ENCODE measurements at regions not wholly inside any gene's neighbourhood (a gene's known extent, or its start where the extent isn't known, plus 50 kb on each side); places are given as distances from the start of the nearest gene placed in this dataset.

- Mint-ChIP-seq H3K36me3 (ENCODE audit: low read depth) (no peaks in the 10 kb centered on the region), H3K27me3 (no peaks in the 10 kb centered on the region), H3K4me1 (no peaks in the 10 kb centered on the region), H3K4me3 (no peak overlapping the region), H3K9me3 (no peaks in the 10 kb centered on the region), H3K27ac (no peak overlapping the region)
- intact Hi-C loops (cut with micrococcal nuclease) = no loop called here
- POLR2A ChIA-PET = no interaction called here
- no peak for TF ChIP-seq CTCF (IDR thresholded peaks at IDR 0.05)
- CTCF ChIA-PET = no interaction called here
- ATAC-seq (ENCODE audit: low read depth) = no peak
- DNase-seq = no peak
Observed at GRCh38 chr20:41935259-41935791, 317.1 kb upstream of the CHD6 start.

GRCh38 chr20:41932431-41932830, 314.3 kb upstream of the CHD6 start:
- H3K27me3 Mint-ChIP-seq = peaks cover 2% of the 10 kb centered on the region
- TF ChIP-seq CTCF (IDR thresholded peaks at IDR 0.05) = no peak

GRCh38 chr20:41927655-41928054, 309.5 kb upstream of the CHD6 start:
- no peak overlapping the region for H3K27ac Mint-ChIP-seq
- intact Hi-C loops (cut with micrococcal nuclease) = no loop called here
- CTCF ChIA-PET = no interaction called here
- H3K27me3 Mint-ChIP-seq = peaks cover 11% of the 10 kb centered on the region
- POLR2A ChIA-PET = no interaction called here
- DNase-seq (no peak), ATAC-seq (ENCODE audit: low read depth) (no peak)
- no peaks in the 10 kb centered on the region for H3K36me3 Mint-ChIP-seq (ENCODE audit: low read depth)
- H3K4me3 Mint-ChIP-seq = no peak overlapping the region
- H3K4me1 Mint-ChIP-seq = no peaks in the 10 kb centered on the region
- TF ChIP-seq CTCF (IDR thresholded peaks at IDR 0.05) = no peak
- H3K9me3 Mint-ChIP-seq = no peaks in the 10 kb centered on the region

More at GRCh38 chr20:41932431-41932830, 314.3 kb upstream of the CHD6 start:
- H3K27ac Mint-ChIP-seq = no peak overlapping the region
- no peaks in the 10 kb centered on the region for H3K9me3 Mint-ChIP-seq
- no peaks in the 10 kb centered on the region for H3K4me1 Mint-ChIP-seq
- DNase-seq (no peak), ATAC-seq (ENCODE audit: low read depth) (no peak)
- CTCF ChIA-PET = no interaction called here
- no peak overlapping the region for H3K4me3 Mint-ChIP-seq
- POLR2A ChIA-PET = no interaction called here
- H3K36me3 Mint-ChIP-seq (ENCODE audit: low read depth) = no peaks in the 10 kb centered on the region
- intact Hi-C loops (cut with micrococcal nuclease) = no loop called here

GRCh38 chr20:41927189-41927588, 309.0 kb upstream of the CHD6 start:
- Mint-ChIP-seq H3K36me3 (ENCODE audit: low read depth) (no peaks in the 10 kb centered on the region), H3K27me3 (peaks cover 11% of the 10 kb centered on the region), H3K4me3 (no peak overlapping the region), H3K9me3 (no peaks in the 10 kb centered on the region), H3K4me1 (no peaks in the 10 kb centered on the region), H3K27ac (no peak overlapping the region)
- ChIA-PET POLR2A (no interaction called here), CTCF (no interaction called here)
- intact Hi-C loops (cut with micrococcal nuclease) = no loop called here
- ATAC-seq (ENCODE audit: low read depth) (no peak), DNase-seq (no peak)
- no peak for TF ChIP-seq CTCF (IDR thresholded peaks at IDR 0.05)

GRCh38 chr20:41925476-41925875, 307.3 kb upstream of the CHD6 start:
- CTCF ChIA-PET = no interaction called here
- ATAC-seq (ENCODE audit: low read depth) (no peak), DNase-seq (no peak)
- no peak overlapping the region for H3K27ac Mint-ChIP-seq
- no peak overlapping the region for H3K4me3 Mint-ChIP-seq
- POLR2A ChIA-PET = no interaction called here
- H3K4me1 Mint-ChIP-seq = no peaks in the 10 kb centered on the region
- TF ChIP-seq CTCF (IDR thresholded peaks at IDR 0.05) = no peak
- H3K36me3 Mint-ChIP-seq (ENCODE audit: low read depth) = no peaks in the 10 kb centered on the region
- no peaks in the 10 kb centered on the region for H3K9me3 Mint-ChIP-seq
- peaks cover 11% of the 10 kb centered on the region for H3K27me3 Mint-ChIP-seq
- intact Hi-C loops (cut with micrococcal nuclease) = no loop called here

All from activated B cell treated with CpG ODN at 0.5 μM for 24 hours (primary cell).